GM18868 (cell line): ENCODE measurements at regions not wholly inside any gene's neighbourhood (a gene's known extent, or its start where the extent isn't known, plus 50 kb on each side); places are given as distances from the start of the nearest gene placed in this dataset.
"Not testable (repeated sequence)": the region's sequence is repeated elsewhere in the genome, so short reads cannot be mapped to it uniquely, and the experiment has no call there.

Source experiments
- ATAC-seq: cut with Tn5 transposase; IDR thresholded peaks from one replicate; pipeline ENCODE4 v1.9.1; 2021; ENCODE audit warnings: mild to moderate bottlenecking, moderate library complexity; ENCODE audit not compliant: unreplicated experiment

- ATAC-seq, result peak; percentile 73
Observed at GRCh38 chr1:187936667-187937066, 1107.9 kb downstream of the PLA2G4A start.

- peak; percentile 58 for ATAC-seq
Observed at GRCh38 chr1:187938092-187938491, 1109.3 kb downstream of the PLA2G4A start.

GRCh38 chr1:187942986-187943385, 1114.2 kb downstream of the PLA2G4A start:
- no peak for ATAC-seq

- peak; percentile 36 for ATAC-seq
Observed at GRCh38 chr1:187943606-187944403, 1115.1 kb downstream of the PLA2G4A start.

GRCh38 chr1:187946661-187947060, 1117.9 kb downstream of the PLA2G4A start:
- not testable (repeated sequence) for ATAC-seq

GRCh38 chr1:187947359-187947758, 1118.6 kb downstream of the PLA2G4A start:
- ATAC-seq, result no peak

- peak; percentile 58 for ATAC-seq
Observed at GRCh38 chr1:187948170-187948794, 1119.5 kb downstream of the PLA2G4A start.

- ATAC-seq, result no peak
Observed at GRCh38 chr1:187949567-187949966, 1120.8 kb downstream of the PLA2G4A start.

- no peak for ATAC-seq
Observed at GRCh38 chr1:187951817-187952216, 1123.1 kb downstream of the PLA2G4A start.

- no peak for ATAC-seq
Observed at GRCh38 chr1:187952446-187952845, 1123.7 kb downstream of the PLA2G4A start.

GRCh38 chr1:187956975-187957374, 1128.2 kb downstream of the PLA2G4A start:
- no peak for ATAC-seq

GRCh38 chr1:187958207-187958606, 1129.5 kb downstream of the PLA2G4A start:
- no peak for ATAC-seq

GRCh38 chr1:187959062-187959461, 1130.3 kb downstream of the PLA2G4A start:
- ATAC-seq, result peak; percentile 88

- ATAC-seq, result no peak
Observed at GRCh38 chr1:187960125-187960638, 1131.4 kb downstream of the PLA2G4A start.

GRCh38 chr1:187961895-187962294, 1133.1 kb downstream of the PLA2G4A start:
- ATAC-seq, result no peak

GRCh38 chr1:187971851-187972250, 1143.1 kb downstream of the PLA2G4A start:
- ATAC-seq, result no peak

- ATAC-seq, result peak; percentile 77
Observed at GRCh38 chr1:187977298-187977697, 1148.5 kb downstream of the PLA2G4A start.

GRCh38 chr1:187985145-187985896, 1156.6 kb downstream of the PLA2G4A start:
- peak; percentile 56 for ATAC-seq

GRCh38 chr1:187985897-187986654, 1157.3 kb downstream of the PLA2G4A start:
- ATAC-seq, result peak; percentile 82

- ATAC-seq, result peak; percentile 31
Observed at GRCh38 chr1:187987236-187987776, 1158.6 kb downstream of the PLA2G4A start.
